SU-DHL-6 (cell line): ENCODE measurements at regions not wholly inside any gene's neighbourhood (a gene's known extent, or its start where the extent isn't known, plus 50 kb on each side); places are given as distances from the start of the nearest gene placed in this dataset.

ENCODE experiments used
- H2AFZ ChIP-seq: fragments of 200-600 bp; sonication (generic); 2 replicates; pipeline ENCODE4 v1.6.1; 2014; ENCODE audit warnings: low read depth, mild to moderate bottlenecking, moderate library complexity, mixed read lengths, antibody characterized with exemption, low read length; ENCODE audit not compliant: severe bottlenecking
- H3F3A ChIP-seq: fragments of 200-600 bp; shearing (Covaris generic); 2 replicates; pipeline ENCODE4 v1.6.0; 2016; ENCODE audit warnings: antibody characterized with exemption, mild to moderate bottlenecking; ENCODE audit not compliant: insufficient read depth
- H3K27ac ChIP-seq: fragments of 200-600 bp; sonication (generic); 2 replicates; pipeline ENCODE4 v1.5.1; 2016; ENCODE audit warnings: low read depth, mild to moderate bottlenecking, low read length, moderate library complexity, mixed read lengths
- H3K27me3 ChIP-seq: fragments of 200-600 bp; sonication (generic), shearing (Covaris generic); 2 replicates; pipeline ENCODE4 v1.6.0; 2014; ENCODE audit warnings: mild to moderate bottlenecking, low read length
- H3K36me3 ChIP-seq: fragments of 200-600 bp; sonication (generic); 2 replicates; pipeline ENCODE4 v1.6.1; 2014; ENCODE audit warnings: mild to moderate bottlenecking, low read length, mixed read lengths
- H3K4me2 ChIP-seq: fragments of 300-600, 200-600 bp; shearing (Covaris generic), sonication (generic); 2 replicates; pipeline ENCODE4 v1.6.0; 2014; ENCODE audit warnings: low read length, low read depth, mild to moderate bottlenecking; ENCODE audit not compliant: poor library complexity, severe bottlenecking
- H3K4me3 ChIP-seq: fragments of 200-600 bp; sonication (generic); 2 replicates; pipeline ENCODE4 v1.5.1; 2014; ENCODE audit warnings: antibody characterized with exemption, low read length, mild to moderate bottlenecking, mixed read lengths; ENCODE audit not compliant: insufficient read depth, poor library complexity, severe bottlenecking
- H3K79me2 ChIP-seq: fragments of 200-600 bp; sonication (generic); 2 replicates; pipeline ENCODE4 v1.6.1; 2014; ENCODE audit warnings: mild to moderate bottlenecking, low read length, moderate library complexity; ENCODE audit not compliant: insufficient read depth
- H3K9ac ChIP-seq: fragments of 200-600 bp; sonication (generic); 2 replicates; pipeline ENCODE4 v1.7.0; 2014; ENCODE audit warnings: mild to moderate bottlenecking, low read length
- H3K9me2 ChIP-seq: fragments of 200-600 bp; sonication (generic); replicated peaks from 2 replicates; pipeline ENCODE4 v1.6.1; 2014; ENCODE audit warnings: low read length; ENCODE audit not compliant: insufficient read depth
- H3K9me3 ChIP-seq: fragments of 200-600 bp; sonication (generic); 2 replicates; pipeline ENCODE4 v1.6.1; 2014; ENCODE audit warnings: low read length, mixed read lengths; ENCODE audit not compliant: insufficient read depth
- H4K20me1 ChIP-seq: fragments of 200-600 bp; sonication (generic); 2 replicates; pipeline ENCODE4 v1.6.1; 2014; ENCODE audit warnings: low read depth, mild to moderate bottlenecking, antibody characterized with exemption, low read length, moderate library complexity, mixed read lengths
- EZH2phosphoT487 ChIP-seq: fragments of 200-600 bp; sonication (generic), shearing (Covaris generic); conservative IDR thresholded peaks from 2 replicates; pipeline ENCODE4 v1.6.1; 2018; ENCODE audit warnings: mild to moderate bottlenecking, antibody characterized with exemption, low read length, moderate library complexity, mixed read lengths
- TF ChIP-seq, protein P1 (sequence below): fragments of 200-600 bp; sonication (generic); IDR thresholded peaks from one replicate; pipeline ENCODE4 v1.5.1; 2017; ENCODE audit warnings: antibody characterized with exemption, mild to moderate bottlenecking, low read length, moderate library complexity; ENCODE audit not compliant: insufficient read depth, poor library complexity, severe bottlenecking

DNA sequence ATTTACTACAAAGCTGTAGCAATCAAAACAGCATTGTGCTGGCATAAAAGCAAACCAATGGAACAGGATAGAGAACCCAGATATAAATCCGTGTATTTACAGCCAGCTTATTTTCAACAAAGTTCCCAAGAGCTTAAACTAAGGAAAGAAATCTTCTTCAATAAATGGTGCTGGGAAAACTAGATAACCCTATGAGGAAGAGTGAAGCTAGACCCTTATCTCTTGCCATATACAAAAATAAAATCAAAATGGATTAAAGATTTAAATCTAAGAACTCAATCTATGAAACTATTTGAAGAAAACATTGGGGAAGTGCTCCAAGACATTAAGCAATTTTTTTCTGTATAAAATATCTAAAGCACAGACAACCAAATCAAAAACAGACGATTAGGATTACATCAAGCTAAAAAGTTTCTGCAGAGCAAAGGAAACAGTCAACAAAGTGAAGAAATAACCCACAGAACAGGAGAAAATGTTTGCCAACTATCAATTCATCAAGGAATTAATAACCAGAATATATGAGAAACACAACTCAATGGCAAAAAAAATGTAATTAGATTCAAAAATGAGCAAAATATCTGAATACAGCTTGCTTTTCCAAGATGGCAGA lies 480.7 kb downstream of the LMO7 start:
- Histone ChIP-seq H3K9me3 (no peaks in the 10 kb centered on the region), H3K4me3 (no peak overlapping the region), H3K79me2 (no peaks in the 10 kb centered on the region), H3K27ac (no peak overlapping the region), H3K9me2 (no peaks in the 10 kb centered on the region), H3K9ac (no peak overlapping the region), H4K20me1 (no peaks in the 10 kb centered on the region), H3K4me2 (no peak overlapping the region), H2AFZ (no peak overlapping the region), H3K36me3 (no peaks in the 10 kb centered on the region), H3K27me3 (no peaks in the 10 kb centered on the region), H3F3A (no peaks in the 10 kb centered on the region)
- TF ChIP-seq, protein P1, sequence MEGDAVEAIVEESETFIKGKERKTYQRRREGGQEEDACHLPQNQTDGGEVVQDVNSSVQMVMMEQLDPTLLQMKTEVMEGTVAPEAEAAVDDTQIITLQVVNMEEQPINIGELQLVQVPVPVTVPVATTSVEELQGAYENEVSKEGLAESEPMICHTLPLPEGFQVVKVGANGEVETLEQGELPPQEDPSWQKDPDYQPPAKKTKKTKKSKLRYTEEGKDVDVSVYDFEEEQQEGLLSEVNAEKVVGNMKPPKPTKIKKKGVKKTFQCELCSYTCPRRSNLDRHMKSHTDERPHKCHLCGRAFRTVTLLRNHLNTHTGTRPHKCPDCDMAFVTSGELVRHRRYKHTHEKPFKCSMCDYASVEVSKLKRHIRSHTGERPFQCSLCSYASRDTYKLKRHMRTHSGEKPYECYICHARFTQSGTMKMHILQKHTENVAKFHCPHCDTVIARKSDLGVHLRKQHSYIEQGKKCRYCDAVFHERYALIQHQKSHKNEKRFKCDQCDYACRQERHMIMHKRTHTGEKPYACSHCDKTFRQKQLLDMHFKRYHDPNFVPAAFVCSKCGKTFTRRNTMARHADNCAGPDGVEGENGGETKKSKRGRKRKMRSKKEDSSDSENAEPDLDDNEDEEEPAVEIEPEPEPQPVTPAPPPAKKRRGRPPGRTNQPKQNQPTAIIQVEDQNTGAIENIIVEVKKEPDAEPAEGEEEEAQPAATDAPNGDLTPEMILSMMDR: no peak
- TF ChIP-seq EZH2phosphoT487: no peak

- Histone ChIP-seq H3K27ac (no peak overlapping the region), H3K79me2 (no peaks in the 10 kb centered on the region), H2AFZ (no peak overlapping the region), H3K36me3 (no peaks in the 10 kb centered on the region), H3K9me2 (no peaks in the 10 kb centered on the region), H3K4me3 (no peak overlapping the region), H4K20me1 (no peaks in the 10 kb centered on the region), H3F3A (no peaks in the 10 kb centered on the region), H3K27me3 (no peaks in the 10 kb centered on the region), H3K9me3 (no peaks in the 10 kb centered on the region), H3K4me2 (no peak overlapping the region), H3K9ac (no peak overlapping the region)
- TF ChIP-seq, protein P1: no peak
- TF ChIP-seq EZH2phosphoT487: no peak
Observed at GRCh38 chr13:76106763-76107162, 470.6 kb downstream of the LMO7 start.

GRCh38 chr13:76094645-76095044 lies 458.5 kb downstream of the LMO7 start:
- no peaks in the 10 kb centered on the region for H3K36me3 ChIP-seq
- H3K4me3 ChIP-seq: no peak overlapping the region
- H3K79me2 ChIP-seq: no peaks in the 10 kb centered on the region
- no peak overlapping the region for H2AFZ ChIP-seq
- no peaks in the 10 kb centered on the region for H3K27me3 ChIP-seq
- no peak overlapping the region for H3K27ac ChIP-seq
- H3K9me3 ChIP-seq: no peaks in the 10 kb centered on the region
- no peaks in the 10 kb centered on the region for H3F3A ChIP-seq
- TF ChIP-seq, protein P1: no peak
- no peak for TF ChIP-seq EZH2phosphoT487
- no peaks in the 10 kb centered on the region for H3K9me2 ChIP-seq
- H3K4me2 ChIP-seq: no peak overlapping the region
- no peaks in the 10 kb centered on the region for H4K20me1 ChIP-seq
- no peak overlapping the region for H3K9ac ChIP-seq
